Tibial artery (tissue), 4 donors: ENCODE measurements at regions not wholly inside any gene's neighbourhood (a gene's known extent, or its start where the extent isn't known, plus 50 kb on each side); places are given as distances from the start of the nearest gene placed in this dataset.

Source experiments
- DNase-seq, 2 donors: peaks; one replicate each; pipeline ENCODE4 v3.0.0-alpha.2; 2019
- H3K27ac ChIP-seq, 2 donors: fragments of 200-600 bp; sonication (generic) in 1 of 2; 1 replicate in 1 of 2; 2 replicates in 1 of 2; pipeline ENCODE4 v1.5.1; 2018 to 2019; ENCODE audit warnings: mild to moderate bottlenecking in 1 of 2
- H3K27me3 ChIP-seq, 2 donors: fragments of 200-600 bp; sonication (generic) in 1 of 2; one replicate each; pipeline versions ENCODE4 v1.5.1 to v1.6.0; 2016 to 2019
- H3K36me3 ChIP-seq, 3 donors: fragments of 200-600 bp; sonication (generic) in 2 of 3; one replicate each; pipeline ENCODE4 v1.5.1; 2016 to 2019; ENCODE audit warnings: mild to moderate bottlenecking in 2 of 3
- H3K4me1 ChIP-seq, 4 donors: fragments of 200-600 bp; sonication (generic) in 2 of 4; 1 replicate in 3 of 4; 2 replicates in 1 of 4; pipeline ENCODE4 v1.5.1; 2016 to 2019
- H3K4me3 ChIP-seq, 2 donors: fragments of 200-600 bp; sonication (generic) in 1 of 2; 1 replicate in 1 of 2; 2 replicates in 1 of 2; pipeline ENCODE4 v1.5.1; 2018 to 2019; ENCODE audit warnings: mild to moderate bottlenecking in 2 of 2
- H3K9me3 ChIP-seq, 3 donors: fragments of 200-600 bp; sonication (generic) in 1 of 3; one replicate each; pipeline ENCODE4 v1.5.1; 2016 to 2019
- intact Hi-C: fragments of 100-400 bp; cut with DNase I; formaldehyde crosslinking; loops from one replicate; pipeline ENCODE4 v1.15.0; 2023; ENCODE audit warnings: low total_unique reads
- TF ChIP-seq, protein P1 (sequence below), 2 experiments: fragments of 200-600 bp in 1 of 2; fragments of 450-650 bp in 1 of 2; IDR thresholded peaks; one replicate each; pipeline ENCODE4 v1.5.1; 2017 to 2019; ENCODE audit warnings: antibody characterized with exemption in 2 of 2, mild to moderate bottlenecking in 1 of 2, moderate library complexity in 1 of 2

DNA sequence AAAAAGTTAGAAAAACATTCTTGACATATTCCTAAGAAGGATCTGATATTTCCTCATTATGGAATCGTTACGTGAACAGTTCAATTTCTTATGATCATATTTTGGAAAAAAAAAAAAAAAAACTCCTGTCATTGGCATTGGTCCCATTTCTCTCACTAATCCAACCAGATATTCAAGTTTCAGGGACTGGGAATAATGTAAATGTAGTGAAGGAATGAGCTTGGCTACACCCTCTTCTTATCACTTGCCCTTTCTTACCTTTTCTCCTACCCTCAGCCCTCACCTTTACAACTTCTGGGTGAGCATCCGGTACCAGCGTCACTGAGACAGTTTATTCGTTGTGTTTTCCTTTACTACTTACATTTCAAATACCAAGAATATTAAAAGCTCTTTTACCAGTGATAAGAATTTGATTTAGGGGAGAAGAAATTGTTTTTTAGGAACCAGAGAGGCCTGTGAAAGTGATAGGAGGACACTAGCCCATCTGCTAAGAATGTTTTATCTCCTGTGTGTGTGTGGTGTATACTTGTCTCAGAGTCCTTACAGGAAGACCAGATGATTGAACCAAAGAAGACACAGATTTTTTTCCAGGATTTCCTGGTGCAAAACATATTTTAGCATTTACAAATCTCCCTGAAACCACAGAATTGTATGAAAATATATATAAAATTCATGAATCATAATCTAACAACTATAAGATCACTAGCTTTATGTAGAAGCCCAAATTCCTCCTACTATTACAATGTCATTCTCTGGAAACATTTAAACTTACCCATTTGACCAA is 946.7 kb downstream of the ZPLD1 start:
- no peak overlapping the region for H3K4me3 ChIP-seq
- no peaks in the 10 kb centered on the region for H3K36me3 ChIP-seq
- intact Hi-C loops = no loop called here
- H3K27me3 ChIP-seq = no peaks in the 10 kb centered on the region
- no peak overlapping the region for H3K27ac ChIP-seq
- H3K4me1 ChIP-seq = no peaks in the 10 kb centered on the region
- DNase-seq = no peak
- TF ChIP-seq, protein P1, sequence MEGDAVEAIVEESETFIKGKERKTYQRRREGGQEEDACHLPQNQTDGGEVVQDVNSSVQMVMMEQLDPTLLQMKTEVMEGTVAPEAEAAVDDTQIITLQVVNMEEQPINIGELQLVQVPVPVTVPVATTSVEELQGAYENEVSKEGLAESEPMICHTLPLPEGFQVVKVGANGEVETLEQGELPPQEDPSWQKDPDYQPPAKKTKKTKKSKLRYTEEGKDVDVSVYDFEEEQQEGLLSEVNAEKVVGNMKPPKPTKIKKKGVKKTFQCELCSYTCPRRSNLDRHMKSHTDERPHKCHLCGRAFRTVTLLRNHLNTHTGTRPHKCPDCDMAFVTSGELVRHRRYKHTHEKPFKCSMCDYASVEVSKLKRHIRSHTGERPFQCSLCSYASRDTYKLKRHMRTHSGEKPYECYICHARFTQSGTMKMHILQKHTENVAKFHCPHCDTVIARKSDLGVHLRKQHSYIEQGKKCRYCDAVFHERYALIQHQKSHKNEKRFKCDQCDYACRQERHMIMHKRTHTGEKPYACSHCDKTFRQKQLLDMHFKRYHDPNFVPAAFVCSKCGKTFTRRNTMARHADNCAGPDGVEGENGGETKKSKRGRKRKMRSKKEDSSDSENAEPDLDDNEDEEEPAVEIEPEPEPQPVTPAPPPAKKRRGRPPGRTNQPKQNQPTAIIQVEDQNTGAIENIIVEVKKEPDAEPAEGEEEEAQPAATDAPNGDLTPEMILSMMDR (IDR thresholded peaks at IDR 0.05) = no peak
- no peaks in the 10 kb centered on the region for H3K9me3 ChIP-seq

DNA sequence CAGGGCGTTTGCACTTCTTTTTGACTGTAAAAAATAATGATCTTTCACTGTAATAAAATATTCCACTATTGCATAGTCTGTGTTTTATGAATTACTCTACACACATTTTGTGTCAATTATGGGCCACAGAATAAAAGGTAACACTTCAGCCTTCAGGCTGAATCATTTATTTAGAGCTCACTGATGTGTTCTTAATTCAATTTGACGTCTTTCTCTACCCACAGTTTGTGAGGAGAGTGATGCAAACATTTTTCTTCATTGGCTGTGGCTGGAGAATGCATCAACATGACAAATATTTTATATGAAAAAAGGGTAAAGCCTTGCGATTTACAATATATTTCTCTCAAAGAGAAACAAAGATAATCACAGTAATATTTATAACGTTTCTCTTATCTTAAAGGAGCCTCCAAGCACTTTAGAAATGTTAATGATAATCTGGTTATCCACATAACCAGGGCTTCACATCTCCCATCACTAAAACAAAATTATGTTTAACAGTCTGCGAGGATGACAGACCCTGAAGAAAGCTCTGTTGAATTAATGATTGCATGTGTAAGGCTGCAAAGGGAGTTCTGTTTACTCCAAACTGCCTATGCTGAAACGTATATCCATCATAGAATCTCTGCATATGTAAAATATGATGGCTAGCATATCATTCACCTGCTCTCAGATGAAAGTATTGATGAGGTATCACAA is 951.3 kb downstream of the ZPLD1 start:
- intact Hi-C loops = no loop called here
- H3K36me3 ChIP-seq = no peaks in the 10 kb centered on the region

DNA sequence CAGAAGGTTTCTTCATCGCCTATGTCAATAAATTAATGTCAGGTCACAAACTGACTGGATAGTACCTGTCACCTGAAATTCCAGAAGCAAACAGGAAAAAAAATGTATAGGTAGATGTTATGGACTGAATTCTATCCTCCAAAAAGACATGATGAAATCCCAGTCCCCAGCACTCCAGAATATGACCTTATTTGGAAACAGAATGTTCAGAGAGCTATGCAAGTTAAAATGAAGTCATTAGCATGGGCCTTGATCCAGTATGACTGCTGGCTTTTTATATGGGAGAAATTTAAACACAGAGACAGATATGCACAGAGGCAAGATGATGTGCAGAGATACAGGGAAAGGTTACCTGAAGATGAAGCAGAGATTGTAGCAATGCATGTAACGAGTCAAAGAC is 953.4 kb downstream of the ZPLD1 start:
- H3K4me3 ChIP-seq = no peak overlapping the region
- DNase-seq = no peak
- TF ChIP-seq, protein P1 (IDR thresholded peaks at IDR 0.05) = no peak
- H3K36me3 ChIP-seq = no peaks in the 10 kb centered on the region
- H3K9me3 ChIP-seq = no peaks in the 10 kb centered on the region
- no peak overlapping the region for H3K27ac ChIP-seq
- no peaks in the 10 kb centered on the region for H3K4me1 ChIP-seq
- H3K27me3 ChIP-seq = no peaks in the 10 kb centered on the region
- intact Hi-C loops = no loop called here

More for the DNA sequence above, 951.3 kb downstream of the ZPLD1 start:
- H3K27me3 ChIP-seq = no peaks in the 10 kb centered on the region
- H3K4me1 ChIP-seq = no peaks in the 10 kb centered on the region
- H3K9me3 ChIP-seq = no peaks in the 10 kb centered on the region
- H3K4me3 ChIP-seq = no peak overlapping the region
- no peak overlapping the region for H3K27ac ChIP-seq
- TF ChIP-seq, protein P1 (IDR thresholded peaks at IDR 0.05) = no peak
- DNase-seq = no peak

DNA sequence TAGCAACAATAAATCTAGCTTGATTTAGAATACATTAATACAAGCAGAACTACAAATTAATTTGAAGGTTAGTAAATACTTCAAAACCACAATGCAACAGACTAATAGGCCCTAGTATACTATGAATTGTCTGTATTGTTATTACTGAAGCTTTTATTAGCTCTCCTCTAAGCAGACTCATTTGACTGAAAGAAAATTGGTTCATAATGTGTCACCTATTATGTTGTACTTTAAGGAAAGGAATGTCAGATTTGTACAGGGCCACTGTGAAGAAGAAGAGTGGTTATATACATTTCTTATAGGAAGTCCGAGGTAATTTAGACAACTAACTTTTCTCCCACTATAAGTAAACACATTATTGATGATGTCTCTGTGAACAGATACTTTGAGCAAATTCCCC is 954.5 kb downstream of the ZPLD1 start:
- TF ChIP-seq, protein P1 (IDR thresholded peaks at IDR 0.05) = no peak
- intact Hi-C loops = no loop called here

DNA sequence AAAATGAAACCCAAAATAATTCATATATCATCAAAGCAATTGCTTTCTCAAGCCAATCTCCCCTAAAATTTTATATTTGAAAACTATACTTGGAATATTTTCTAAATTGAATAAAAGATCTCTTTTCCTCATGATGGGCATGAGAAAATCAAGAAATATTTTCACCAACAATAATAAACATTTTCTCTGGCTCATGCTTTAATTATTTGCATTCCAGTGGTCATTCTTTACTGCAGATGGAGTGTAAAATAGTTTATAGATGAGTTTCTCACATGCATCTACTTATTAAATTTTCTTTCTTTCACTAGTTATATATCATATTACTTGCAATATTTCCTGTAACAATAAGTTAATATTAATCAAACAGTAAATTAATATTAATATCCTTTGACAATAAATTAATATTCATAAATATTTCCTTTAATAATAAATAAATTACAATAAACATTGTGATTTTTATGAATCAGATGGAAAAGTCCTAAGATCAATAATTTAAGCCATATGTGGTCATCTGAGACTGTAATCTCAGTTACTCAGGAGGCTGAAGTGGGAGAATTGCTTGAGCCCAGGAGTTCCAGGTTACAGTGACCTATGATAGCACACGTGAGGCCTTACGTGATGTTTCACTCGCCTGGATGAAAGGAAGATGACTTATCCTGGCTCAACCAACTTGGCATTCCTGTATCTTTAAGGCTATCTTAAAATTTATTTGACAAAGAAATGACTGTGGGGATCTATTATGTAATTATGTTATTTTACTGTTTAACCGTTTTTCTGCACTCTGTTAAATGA is 958.8 kb downstream of the ZPLD1 start:
- TF ChIP-seq, protein P1 (IDR thresholded peaks at IDR 0.05) = no peak
- Histone ChIP-seq H3K27me3 (no peaks in the 10 kb centered on the region), H3K4me3 (no peak overlapping the region), H3K9me3 (no peaks in the 10 kb centered on the region), H3K4me1 (no peaks in the 10 kb centered on the region), H3K27ac (no peak overlapping the region), H3K36me3 (no peaks in the 10 kb centered on the region)
- DNase-seq = no peak
- intact Hi-C loops = no loop called here

More for the DNA sequence above, 954.5 kb downstream of the ZPLD1 start:
- no peak for DNase-seq
- H3K27me3 ChIP-seq = no peaks in the 10 kb centered on the region
- no peak overlapping the region for H3K27ac ChIP-seq
- no peaks in the 10 kb centered on the region for H3K36me3 ChIP-seq
- H3K4me3 ChIP-seq = no peak overlapping the region
- H3K9me3 ChIP-seq = no peaks in the 10 kb centered on the region
- no peaks in the 10 kb centered on the region for H3K4me1 ChIP-seq
